IMR-90 (cell line): ENCODE measurements at regions not wholly inside any gene's neighbourhood (a gene's known extent, or its start where the extent isn't known, plus 50 kb on each side); places are given as distances from the start of the nearest gene placed in this dataset.

Experiments
- CEBPB ChIP-seq: IDR thresholded peaks from 2 replicates; pipeline ENCODE4 v1.6.1; 2012; ENCODE audit warnings: low read depth, low read length, improper control_type of control experiment
- CHD1 ChIP-seq: IDR thresholded peaks from 2 replicates; pipeline ENCODE4 v1.6.1; 2012; ENCODE audit warnings: low read depth, low read length, improper control_type of control experiment
- CTCF ChIP-seq: conservative IDR thresholded peaks from 2 replicates; pipeline ENCODE4 v1.5.1; 2012; ENCODE audit warnings: mild to moderate bottlenecking, low read depth, low read length, improper control_type of control experiment
- FOS ChIP-seq: fragments of 150-350 bp; IDR thresholded peaks from 2 replicates; pipeline ENCODE4 v1.6.1; 2016; ENCODE audit warnings: low read depth, low read length
- MAFK ChIP-seq: IDR thresholded peaks from 2 replicates; pipeline ENCODE4 v1.6.1; 2012; ENCODE audit warnings: low read depth, low read length, improper control_type of control experiment
- MXI1 ChIP-seq: IDR thresholded peaks from 2 replicates; pipeline ENCODE4 v1.6.1; 2012; ENCODE audit warnings: low read depth, mild to moderate bottlenecking, low read length, moderate library complexity, borderline replicate concordance
- POLR2A ChIP-seq: IDR thresholded peaks from 2 replicates; pipeline ENCODE4 v1.6.1; 2012; ENCODE audit warnings: mild to moderate bottlenecking, low read depth, low read length
- RAD21 ChIP-seq: IDR thresholded peaks from 2 replicates; pipeline ENCODE4 v1.6.1; 2012; ENCODE audit warnings: low read length, improper control_type of control experiment
- SMC3 ChIP-seq: fragments of 150-350 bp; IDR thresholded peaks from 2 replicates; pipeline ENCODE4 v1.6.1; 2016; ENCODE audit warnings: low read depth, mild to moderate bottlenecking, antibody characterized with exemption, low read length, moderate library complexity
- TF ChIP-seq, protein P1 (sequence below): fragments of 150-350 bp; IDR thresholded peaks from 2 replicates; pipeline ENCODE4 v1.6.1; 2016; ENCODE audit warnings: low read depth, mild to moderate bottlenecking, low read length, moderate library complexity, borderline replicate concordance

DNA sequence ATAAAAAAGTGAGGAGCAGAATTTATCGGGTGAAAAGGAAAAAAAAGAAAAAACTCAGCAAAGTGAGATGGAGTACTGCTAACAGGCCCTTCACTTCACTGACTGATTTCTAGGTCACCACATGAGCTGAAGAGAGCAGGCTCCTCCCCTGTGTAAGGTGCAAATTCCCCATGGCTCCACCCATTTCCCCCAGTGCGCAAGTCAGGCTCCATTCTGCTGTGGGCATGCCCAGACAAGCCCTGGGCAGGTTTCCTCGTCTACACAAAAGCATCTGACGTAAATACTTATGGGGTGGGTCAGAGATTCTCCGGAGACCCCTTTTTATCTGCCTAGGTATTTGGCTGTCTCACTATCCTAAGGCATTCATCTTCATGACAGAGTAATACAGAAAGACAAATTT is 157.9 kb downstream of the MAGEB5 start:
- no peak for TF ChIP-seq POLR2A
- no peak for TF ChIP-seq CTCF
- no peak for TF ChIP-seq RAD21
- TF ChIP-seq, protein P1, sequence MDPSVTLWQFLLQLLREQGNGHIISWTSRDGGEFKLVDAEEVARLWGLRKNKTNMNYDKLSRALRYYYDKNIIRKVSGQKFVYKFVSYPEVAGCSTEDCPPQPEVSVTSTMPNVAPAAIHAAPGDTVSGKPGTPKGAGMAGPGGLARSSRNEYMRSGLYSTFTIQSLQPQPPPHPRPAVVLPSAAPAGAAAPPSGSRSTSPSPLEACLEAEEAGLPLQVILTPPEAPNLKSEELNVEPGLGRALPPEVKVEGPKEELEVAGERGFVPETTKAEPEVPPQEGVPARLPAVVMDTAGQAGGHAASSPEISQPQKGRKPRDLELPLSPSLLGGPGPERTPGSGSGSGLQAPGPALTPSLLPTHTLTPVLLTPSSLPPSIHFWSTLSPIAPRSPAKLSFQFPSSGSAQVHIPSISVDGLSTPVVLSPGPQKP, result no peak
- TF ChIP-seq MAFK, result no peak
- TF ChIP-seq MXI1, result no peak
- no peak for TF ChIP-seq CHD1
- TF ChIP-seq CEBPB, result no peak
- no peak for TF ChIP-seq FOS
- TF ChIP-seq SMC3, result no peak
